DND-41 (cell line): ENCODE measurements at regions not wholly inside any gene's neighbourhood (a gene's known extent, or its start where the extent isn't known, plus 50 kb on each side); places are given as distances from the start of the nearest gene placed in this dataset.

Experiments used
- ATAC-seq: fragments of 200-7000 bp; cut with Tn5 transposase; 3 replicates; pipeline ENCODE4 v1.9.1; 2021; ENCODE audit warnings: low read depth; ENCODE audit not compliant: insufficient read depth
- DNase-seq: peaks from one replicate; pipeline ENCODE4 v3.0.0-alpha.2; 2020
- H2AFZ ChIP-seq: 2 replicates; pipeline ENCODE4 v1.6.0; 2012; ENCODE audit warnings: low read depth, low read length
- H3K27ac ChIP-seq: 2 replicates; pipeline ENCODE4 v1.5.1; 2012; ENCODE audit warnings: low read length, inconsistent platforms
- H3K27me3 ChIP-seq: fragments of 200-600 bp; sonication (generic); 2 replicates; pipeline ENCODE4 v1.6.0; 2012; ENCODE audit warnings: low read length, mild to moderate bottlenecking, inconsistent platforms; ENCODE audit not compliant: insufficient read depth, poor library complexity
- H3K36me3 ChIP-seq: 2 replicates; pipeline ENCODE4 v1.5.1; 2012; ENCODE audit warnings: low read length, inconsistent platforms; ENCODE audit not compliant: insufficient read depth
- H3K4me1 ChIP-seq: 2 replicates; pipeline ENCODE4 v1.5.1; 2012; ENCODE audit warnings: mild to moderate bottlenecking, low read length; ENCODE audit not compliant: insufficient read depth
- H3K4me2 ChIP-seq: 2 replicates; pipeline ENCODE4 v1.6.0; 2012; ENCODE audit warnings: mild to moderate bottlenecking, moderate library complexity, low read length, inconsistent platforms; ENCODE audit not compliant: insufficient read depth
- H3K4me3 ChIP-seq, 2 experiments: fragments of 200-600 bp in 1 of 2; shearing (Covaris generic) in 1 of 2; 2 replicates each; pipeline ENCODE4 v1.5.1; 2012 to 2016; ENCODE audit warnings: inconsistent platforms in 2 of 2, low read length in 2 of 2, mild to moderate bottlenecking in 2 of 2, low read depth in 1 of 2, moderate library complexity in 1 of 2
- H3K79me2 ChIP-seq: 2 replicates; pipeline ENCODE4 v1.6.0; 2012; ENCODE audit warnings: low read length, inconsistent platforms; ENCODE audit not compliant: insufficient read depth
- H3K9ac ChIP-seq: 2 replicates; pipeline ENCODE4 v1.6.0; 2012; ENCODE audit warnings: low read depth, mild to moderate bottlenecking, inconsistent platforms, low read length, moderate library complexity
- H3K9me3 ChIP-seq: 2 replicates; pipeline ENCODE4 v1.5.1; 2012; ENCODE audit warnings: low read length, moderate library complexity, mild to moderate bottlenecking, inconsistent platforms; ENCODE audit not compliant: insufficient read depth, severe bottlenecking
- H4K20me1 ChIP-seq: 2 replicates; pipeline ENCODE4 v1.6.0; 2012; ENCODE audit warnings: low read length; ENCODE audit not compliant: insufficient read depth
- CTCF ChIP-seq: IDR thresholded peaks from 2 replicates; pipeline ENCODE4 v1.5.1; 2012; ENCODE audit warnings: borderline replicate concordance, low read length, moderate library complexity, mild to moderate bottlenecking; ENCODE audit not compliant: poor library complexity, severe bottlenecking; ENCODE audit errors: extremely low read depth
- EZH2 ChIP-seq: IDR thresholded peaks from 3 replicates; pipeline ENCODE4 v1.6.1; 2012; ENCODE audit warnings: borderline replicate concordance, low read depth, mild to moderate bottlenecking, moderate library complexity, low read length, inconsistent platforms; ENCODE audit not compliant: severe bottlenecking

DNA sequence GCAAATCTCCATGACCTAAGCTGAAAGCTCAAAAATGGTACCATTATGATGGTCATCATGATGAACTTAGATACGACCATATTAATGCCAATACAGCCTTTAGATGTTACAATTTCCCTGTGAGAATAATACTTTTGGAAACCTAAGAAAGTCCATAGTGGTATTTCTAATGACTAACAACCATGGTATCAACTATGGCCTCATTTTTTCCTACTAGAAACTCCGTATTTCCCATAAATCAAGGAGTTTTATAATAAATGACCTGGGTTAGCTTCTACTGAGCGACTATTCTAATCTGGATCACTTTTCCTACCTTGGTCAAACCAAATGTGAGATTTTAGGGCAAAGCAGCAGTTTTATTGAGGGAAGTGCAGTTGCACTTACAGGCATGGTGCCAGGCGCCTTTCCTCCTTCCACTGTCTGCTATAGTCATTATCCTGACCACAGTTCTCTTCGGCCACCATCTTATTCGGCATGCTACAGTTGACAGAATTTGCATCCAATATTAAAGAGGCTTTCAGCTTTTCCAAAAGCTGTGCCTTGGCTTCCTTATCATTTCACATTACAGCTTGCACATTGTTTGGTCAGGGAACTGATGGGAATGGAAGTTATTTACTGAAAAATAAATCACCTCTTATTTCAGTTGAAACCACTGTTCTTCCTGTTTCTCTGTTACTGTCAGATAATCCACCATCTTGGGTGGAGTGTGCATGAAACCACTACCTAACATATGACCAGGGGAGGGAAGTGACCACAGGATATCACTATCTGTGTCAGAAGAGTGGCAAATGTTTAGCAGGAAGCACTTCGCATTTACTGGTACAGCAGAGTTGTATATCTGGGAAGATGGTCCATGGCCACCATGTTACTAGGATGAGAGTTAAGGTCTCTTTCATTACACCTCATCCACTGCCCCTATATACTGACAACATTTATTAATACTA, 74.5 kb upstream of the PICALM start:
- no peaks in the 10 kb centered on the region for H3K4me1 ChIP-seq
- H4K20me1 ChIP-seq, result no peaks in the 10 kb centered on the region
- H3K4me2 ChIP-seq, result no peak overlapping the region
- H3K27me3 ChIP-seq, result no peaks in the 10 kb centered on the region
- H3K27ac ChIP-seq, result no peak overlapping the region
- ATAC-seq, result no peak
- TF ChIP-seq EZH2 (no peak), CTCF (no peak)
- H3K9me3 ChIP-seq, result no peaks in the 10 kb centered on the region
- no peak overlapping the region for H2AFZ ChIP-seq
- H3K36me3 ChIP-seq, result no peaks in the 10 kb centered on the region
- no peak overlapping the region for H3K4me3 ChIP-seq
- DNase-seq, result no peak
- H3K79me2 ChIP-seq, result no peaks in the 10 kb centered on the region
- H3K9ac ChIP-seq, result no peak overlapping the region

DNA sequence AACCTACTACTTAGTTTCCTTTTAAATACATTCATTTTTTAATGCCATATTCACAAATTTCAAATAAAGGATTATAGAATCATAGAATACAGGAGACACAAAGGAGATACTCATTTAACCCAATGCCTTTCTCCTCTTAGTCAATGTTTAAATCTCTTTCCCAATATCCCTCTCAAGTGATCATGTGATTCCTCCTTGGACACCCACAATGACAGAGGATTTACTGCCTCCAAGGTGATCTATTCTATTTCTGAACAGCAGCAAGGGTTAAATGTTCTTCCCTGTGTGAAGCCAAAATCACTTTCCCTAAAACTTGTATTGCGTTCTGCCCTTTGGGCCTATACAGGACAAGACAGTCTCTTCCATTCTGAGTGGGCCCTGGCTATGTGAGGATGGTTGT, 73.3 kb upstream of the PICALM start:
- Histone ChIP-seq H3K27ac (no peak overlapping the region), H2AFZ (no peak overlapping the region), H4K20me1 (no peaks in the 10 kb centered on the region), H3K9ac (no peak overlapping the region), H3K36me3 (no peaks in the 10 kb centered on the region), H3K4me3 (no peak overlapping the region), H3K79me2 (no peaks in the 10 kb centered on the region), H3K4me2 (no peak overlapping the region), H3K9me3 (no peaks in the 10 kb centered on the region), H3K4me1 (no peaks in the 10 kb centered on the region), H3K27me3 (no peaks in the 10 kb centered on the region)
- TF ChIP-seq CTCF (no peak), EZH2 (no peak)
- ATAC-seq, result no peak
- DNase-seq, result no peak

- Histone ChIP-seq H3K27ac (no peak overlapping the region), H4K20me1 (no peaks in the 10 kb centered on the region), H2AFZ (no peak overlapping the region), H3K36me3 (no peaks in the 10 kb centered on the region), H3K27me3 (no peaks in the 10 kb centered on the region), H3K4me3 (no peak overlapping the region), H3K79me2 (no peaks in the 10 kb centered on the region), H3K4me1 (no peaks in the 10 kb centered on the region), H3K9ac (no peak overlapping the region), H3K4me2 (no peak overlapping the region), H3K9me3 (no peaks in the 10 kb centered on the region)
- no peak for TF ChIP-seq EZH2
- no peak for TF ChIP-seq CTCF
- DNase-seq (no peak), ATAC-seq (no peak)
Measured at GRCh38 chr11:86141727-86142126, 72.8 kb upstream of the PICALM start.
